Activated CD4-positive, alpha-beta T cell treated with anti-CD3 and anti-CD28 coated beads, Interleukin-2, amount 50 U/mL, for 4 hours (primary cell): ENCODE measurements at regions not wholly inside any gene's neighbourhood (a gene's known extent, or its start where the extent isn't known, plus 50 kb on each side); places are given as distances from the start of the nearest gene placed in this dataset.

Experiments used
- DNase-seq, 2 experiments: peaks; one replicate each; pipeline ENCODE4 v3.0.0-alpha.2; 2020

DNA sequence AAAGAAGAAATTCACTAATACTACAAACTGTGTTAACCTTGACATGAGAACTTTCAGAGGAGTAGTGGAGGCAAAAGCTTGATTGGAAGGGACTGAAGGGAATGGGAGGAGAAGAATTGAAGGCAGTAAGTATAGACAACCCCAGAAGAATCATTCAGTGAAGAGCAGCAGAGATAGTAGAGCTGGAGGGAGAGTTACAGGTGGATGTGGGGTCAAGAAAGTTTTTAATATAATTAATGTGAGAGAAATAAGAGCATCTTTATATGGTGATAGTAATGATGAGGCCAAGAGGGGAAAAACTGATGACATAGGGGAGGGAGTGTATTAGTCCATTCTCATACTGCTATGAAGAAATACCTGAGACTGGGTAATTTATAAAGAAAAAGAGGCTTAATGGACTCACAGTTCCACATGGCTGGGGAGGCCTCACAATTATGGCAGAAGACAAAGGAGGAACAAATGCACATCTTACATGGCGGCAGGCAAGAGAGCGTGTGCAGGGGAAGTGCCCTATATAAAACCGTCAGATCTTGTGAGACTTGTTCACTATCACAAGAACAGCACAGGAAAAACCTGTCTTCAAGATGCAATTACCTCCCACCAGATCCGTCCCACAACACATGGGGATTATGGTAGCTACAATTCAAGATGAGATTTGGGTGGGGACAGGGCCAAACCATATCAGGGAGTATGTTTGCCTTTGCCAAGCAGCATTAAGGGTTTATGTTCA lies 88.3 kb upstream of the PIK3CG start:
- no peak for DNase-seq

DNA sequence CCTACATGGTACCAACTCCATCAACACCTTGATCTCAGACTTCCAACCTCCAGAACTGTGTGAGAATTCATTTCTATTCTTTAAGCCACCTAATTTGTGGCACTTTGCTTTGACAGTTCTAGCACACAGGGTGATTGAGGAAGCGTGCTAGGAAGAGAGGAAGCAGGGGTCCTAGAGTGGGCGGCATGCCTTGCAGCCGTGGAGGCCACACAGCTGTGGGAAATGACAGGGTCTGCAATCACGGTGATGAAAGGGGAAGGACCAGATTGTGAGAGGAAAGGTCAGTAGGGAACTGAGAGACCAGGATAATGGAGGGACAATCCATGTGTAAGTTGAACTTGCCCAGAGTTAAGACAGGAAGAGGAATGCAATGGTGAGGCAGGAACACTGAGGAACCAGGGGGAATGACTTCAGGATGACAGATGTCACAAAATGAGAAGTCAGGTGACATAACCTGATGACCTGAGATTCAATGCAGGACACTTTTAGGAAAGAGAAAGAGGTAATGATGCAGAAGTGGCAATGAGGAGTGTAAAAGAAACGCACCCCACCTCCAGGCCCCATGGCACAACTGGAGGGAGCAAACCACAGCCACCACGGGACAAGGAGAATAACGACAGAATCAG lies 87.3 kb upstream of the PIK3CG start:
- no peak for DNase-seq

DNA sequence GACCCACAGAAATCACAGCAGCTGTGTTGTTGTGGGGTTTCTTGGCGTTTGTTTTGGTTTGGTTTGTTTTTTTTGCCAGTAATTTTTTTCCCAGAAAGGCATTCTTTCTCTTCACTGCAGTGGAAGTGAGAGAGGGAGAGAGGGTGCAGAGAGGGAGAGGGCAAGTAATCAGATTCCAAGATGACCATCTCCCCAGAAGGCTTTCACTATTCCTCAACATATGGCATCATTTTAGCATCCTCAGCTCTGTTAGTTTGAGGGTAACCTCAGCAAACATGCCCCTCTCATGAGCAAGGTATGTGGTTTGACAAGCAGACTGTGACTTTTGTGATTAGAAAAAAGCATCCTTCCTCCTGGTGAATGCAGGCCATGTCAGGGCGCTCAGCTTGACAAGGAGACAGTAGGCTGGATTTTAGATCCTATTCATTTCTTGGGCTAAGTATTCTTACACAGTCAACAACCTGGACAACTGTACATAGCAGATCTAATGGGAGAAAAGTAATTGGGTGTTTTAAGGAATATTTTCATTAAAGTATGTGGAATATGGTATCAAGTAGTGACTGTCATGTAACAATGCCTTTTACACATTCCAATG lies 86.3 kb upstream of the PIK3CG start:
- no peak for DNase-seq

DNA sequence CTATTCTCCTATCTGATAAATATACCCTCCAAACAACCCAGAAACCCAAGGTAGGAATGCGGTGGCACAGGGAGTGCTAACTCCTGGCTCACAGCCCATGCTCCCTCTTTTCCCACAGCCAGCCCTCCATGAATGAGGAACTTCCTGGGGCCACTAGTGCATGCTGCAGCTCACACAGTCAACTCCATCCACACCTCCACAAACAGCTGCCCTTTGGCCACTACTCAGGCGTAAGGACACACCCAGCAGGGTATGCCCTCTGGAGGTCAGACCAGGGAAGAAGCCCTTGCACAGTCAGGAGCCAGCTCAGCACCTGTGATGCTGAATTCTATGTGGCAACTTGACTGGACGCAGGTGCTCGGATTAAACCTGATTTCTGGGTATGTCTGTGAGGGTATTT lies 85.2 kb upstream of the PIK3CG start:
- no peak for DNase-seq

DNA sequence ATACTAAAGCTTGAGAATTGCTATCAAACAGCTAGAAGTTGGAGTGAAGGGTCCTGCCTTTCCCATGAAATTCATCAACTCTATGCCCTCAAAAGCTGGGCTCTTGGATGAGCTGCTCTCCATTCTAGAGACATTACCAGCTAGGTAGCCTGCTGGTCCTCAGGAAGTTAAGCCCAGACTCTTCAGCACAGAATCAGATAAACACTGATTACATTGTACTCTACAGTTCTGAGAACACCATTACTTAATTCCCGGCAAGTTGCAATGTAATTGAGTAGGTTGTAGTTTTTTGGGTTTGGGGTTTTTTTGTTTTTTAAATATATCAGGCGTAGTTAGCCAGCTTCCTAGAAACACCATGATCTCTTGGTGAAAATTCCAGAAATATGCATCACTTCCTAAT lies 84.1 kb upstream of the PIK3CG start:
- DNase-seq = no peak

DNA sequence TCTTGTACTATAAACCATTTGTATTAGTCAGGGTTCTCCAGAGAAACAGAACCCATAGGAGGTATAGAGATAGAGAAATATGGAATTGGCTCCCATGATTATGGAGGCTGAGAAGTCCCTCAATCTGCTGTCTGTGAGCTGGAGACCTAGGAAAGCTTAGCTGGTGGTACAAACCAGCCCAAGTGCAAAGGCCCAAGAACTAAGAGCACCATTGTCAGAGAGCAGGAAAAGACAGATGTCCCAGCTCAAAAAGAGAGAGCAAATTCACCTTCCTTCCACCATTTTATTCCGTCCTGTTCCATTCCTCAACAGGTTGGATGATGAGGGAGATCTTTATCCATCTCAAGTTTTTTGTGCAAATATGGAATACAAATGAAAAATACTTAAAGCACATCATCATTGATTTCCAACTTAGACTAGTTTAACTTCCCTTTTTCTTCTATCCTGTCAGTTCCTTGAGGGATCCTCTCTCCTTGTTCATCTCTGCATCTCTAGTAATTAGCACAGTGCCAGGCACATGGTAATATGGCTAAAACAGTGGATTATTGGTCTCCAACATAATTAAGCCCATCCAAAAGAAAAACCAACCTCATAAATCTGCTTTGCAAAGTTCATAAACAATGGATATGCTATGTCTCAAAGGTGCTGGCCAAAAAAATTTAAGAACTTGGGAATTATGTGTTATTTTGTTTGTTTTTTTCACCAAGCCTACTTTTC lies 83.1 kb upstream of the PIK3CG start:
- DNase-seq = no peak

DNA sequence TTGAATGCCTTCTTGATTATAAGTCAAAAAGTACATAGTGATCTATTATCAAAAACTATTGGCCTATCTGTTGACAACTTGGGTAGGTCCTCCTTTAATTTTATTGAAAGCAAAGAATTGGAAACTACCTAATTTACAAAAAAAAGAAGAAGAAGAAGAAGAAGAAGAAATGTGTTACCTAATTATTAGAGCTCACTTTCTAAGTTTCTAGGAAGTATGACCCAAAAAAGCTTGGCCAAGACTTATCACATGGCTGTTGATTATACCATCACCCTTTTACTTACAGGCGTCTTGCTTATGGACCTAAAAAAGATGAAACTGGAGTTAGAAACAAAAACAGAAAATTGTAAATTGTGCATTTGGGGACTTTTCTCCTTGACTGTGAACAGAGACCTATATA lies 81.8 kb upstream of the PIK3CG start:
- DNase-seq = no peak

DNA sequence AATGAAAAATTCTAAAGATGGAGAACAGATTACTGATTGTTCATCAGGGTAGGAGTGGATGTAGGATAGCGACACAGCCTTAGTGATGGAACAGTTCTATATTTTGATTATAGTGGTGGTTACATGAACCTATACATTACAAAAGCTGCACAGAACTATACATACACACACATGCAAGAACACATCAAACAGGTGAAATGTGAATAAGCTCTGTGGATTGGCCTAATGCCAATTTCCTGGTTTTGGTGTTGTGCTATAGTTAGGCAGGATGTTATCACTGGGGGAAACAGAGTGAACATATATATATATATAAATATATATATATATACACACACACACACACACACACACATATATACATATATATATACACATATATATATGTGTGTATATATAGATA lies 76.4 kb upstream of the PIK3CG start:
- no peak for DNase-seq

DNA sequence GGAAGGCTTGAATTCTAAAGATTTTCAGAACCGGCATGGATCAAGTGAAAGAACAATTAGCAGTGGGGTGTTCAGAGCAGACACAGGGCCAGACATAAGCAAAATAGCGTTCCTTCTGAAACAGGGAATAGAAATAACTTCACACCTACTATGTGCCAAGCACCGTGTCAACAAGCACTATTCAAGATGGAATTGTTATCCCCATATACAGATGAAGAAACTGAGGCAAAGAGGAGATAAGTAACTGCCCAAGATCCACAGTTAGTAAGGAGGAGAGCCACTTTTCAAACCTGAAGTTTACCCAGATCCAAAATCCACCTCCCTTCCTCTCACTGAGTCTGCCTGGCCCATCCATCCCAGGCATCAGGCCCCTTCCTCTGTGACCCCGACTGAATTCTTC lies 73.6 kb upstream of the PIK3CG start:
- no peak for DNase-seq

DNA sequence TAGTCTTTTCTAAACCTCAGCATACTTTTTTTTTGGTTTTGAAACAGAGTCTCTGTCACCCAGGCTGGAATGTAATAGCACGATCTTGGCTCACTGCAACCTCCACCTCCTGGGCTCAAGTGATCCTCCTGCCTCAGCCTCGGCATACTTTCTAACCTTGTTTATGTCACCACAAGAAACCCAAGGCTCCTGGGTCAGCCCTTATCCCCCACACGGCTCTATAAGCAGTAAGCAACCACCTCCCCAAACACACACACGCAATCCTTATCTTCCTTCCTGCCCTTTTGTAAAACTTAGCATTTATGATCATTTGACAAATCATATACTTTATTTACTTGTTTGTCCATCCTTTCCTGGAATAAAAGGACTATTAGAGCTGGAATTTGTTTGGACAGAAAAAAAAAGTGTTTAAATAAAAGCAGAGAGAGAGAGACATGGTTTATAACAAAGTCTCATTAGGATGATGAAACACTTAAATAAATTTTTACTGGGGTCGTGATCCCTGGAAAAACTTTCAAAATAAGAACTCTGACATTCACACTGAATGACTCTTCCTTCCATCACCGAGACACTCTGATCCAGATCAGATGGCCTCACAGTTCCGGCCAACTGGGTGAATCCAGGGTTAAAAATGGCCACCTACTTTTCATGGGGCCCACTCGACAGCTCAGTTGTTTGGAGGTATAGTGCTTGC lies 72.7 kb upstream of the PIK3CG start:
- DNase-seq = no peak

DNA sequence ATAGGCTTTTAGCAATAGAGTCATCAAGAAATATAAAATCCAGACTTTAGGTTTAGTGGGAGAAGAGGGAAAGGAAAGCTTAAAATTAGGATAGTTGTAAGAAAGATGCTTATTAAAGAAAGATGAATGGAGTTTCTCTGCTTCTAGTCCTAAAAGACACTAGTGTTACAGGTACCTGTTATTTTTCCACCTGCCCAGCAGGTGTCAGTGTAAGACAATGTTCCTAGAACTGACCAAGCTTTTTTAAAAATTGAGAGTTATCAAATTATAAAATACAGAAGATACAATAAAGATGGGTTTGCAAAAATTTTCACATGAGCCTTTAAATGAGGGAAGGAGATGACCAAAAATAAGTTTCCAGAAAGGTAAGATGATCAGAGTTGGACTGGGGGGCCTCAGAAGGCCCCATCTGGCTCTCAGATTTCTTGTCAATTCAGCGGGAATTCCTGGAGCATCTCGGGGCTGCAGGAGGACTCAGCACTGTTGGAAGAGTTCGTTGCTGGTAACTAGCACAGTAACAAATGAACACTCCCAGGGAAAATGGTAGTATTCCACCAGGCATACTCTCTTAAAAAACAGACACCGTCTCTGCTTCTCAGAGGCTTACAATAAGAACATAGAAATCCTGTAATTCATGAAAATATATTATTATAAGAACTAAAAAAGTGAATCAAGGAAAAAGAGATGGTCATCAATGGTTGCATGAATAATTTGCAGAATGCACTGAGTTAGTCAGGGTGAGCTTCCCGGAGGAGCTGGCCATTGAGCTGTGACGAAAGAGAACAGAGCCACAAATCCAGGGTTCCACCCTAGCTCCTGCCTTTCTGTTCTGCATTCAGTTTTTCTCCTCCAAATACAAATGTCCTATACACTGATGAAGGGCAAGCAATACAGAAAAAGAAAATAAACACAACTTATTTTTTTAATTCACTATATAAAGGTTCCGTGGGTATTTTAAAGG lies 71.8 kb upstream of the PIK3CG start:
- DNase-seq = peak; percentile 9 to 14

DNA sequence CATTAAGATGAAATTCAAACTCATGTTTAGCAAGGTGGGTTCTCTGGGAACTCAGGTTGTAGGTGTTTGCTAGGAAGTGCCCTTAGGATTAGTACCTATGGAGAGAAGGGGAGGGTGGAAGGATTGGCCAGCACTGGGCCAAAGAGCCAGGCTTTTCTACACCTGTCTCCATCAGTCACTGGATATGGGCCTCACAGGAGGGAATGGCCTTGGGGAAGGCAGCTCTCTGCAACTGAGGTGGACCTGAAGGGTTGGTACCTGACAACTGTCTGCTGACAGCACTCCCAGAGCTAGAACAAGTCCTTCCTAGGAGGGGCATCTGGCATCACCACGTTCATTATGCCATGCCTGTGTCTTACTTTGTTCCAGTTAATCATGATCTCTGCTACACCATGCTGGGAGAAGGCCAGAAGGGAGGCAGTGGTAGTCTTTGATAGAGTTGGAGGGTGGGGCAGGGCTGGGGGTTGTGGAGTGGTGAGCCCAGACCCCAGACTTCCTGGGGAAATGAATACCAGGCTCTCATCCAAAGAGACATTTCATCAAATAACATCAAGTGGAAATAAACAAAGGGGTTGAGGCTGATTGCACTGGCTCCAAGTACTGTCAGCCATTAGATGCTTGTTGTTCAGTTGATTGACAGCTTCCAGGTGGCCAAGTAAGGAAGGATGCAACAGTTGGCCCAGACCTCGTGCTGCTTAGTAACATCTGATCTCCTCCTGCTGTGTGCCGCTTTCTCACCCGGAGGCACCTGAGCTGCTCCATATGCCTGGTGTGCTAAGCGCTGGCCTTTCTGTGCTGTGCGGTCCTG lies 70.6 kb upstream of the PIK3CG start:
- DNase-seq = no peak

DNA sequence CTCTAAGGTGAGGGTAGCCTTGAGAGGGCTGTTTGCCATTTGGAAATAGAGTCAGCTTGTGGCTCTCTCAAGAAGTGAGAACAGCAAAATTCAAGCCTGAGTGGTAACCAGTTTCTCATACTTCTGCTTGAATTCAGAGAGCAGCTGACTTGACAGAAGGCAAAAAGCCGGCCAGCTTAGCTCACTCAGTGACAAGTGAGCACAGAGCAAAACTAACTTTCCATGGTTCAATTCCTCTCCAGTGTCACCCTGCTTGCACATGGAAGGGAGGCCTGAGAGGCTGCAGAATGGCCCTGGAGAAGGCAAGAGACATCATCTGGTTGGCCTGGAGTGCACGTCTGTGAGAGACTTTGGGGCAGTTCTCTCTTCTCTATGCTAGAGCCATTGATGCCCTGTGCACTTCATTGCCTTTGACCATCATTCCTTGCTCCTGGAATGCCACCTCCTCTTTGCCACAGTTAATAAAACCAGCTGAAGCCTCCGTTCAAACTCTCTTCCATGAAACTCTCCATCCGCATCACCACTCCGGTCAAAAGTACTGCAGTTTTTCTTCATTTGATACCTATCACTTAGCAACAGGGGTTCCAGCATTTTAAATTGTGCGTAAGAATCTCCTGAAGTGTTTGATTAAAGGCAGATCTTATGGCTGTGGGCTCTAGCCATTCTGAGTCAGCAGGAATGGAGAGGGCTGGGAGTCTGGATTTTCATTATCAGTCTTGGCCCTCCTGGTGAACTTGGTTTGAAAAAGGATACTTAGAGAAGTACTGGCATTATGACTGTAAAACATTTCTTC lies 69.8 kb upstream of the PIK3CG start:
- no peak for DNase-seq

DNA sequence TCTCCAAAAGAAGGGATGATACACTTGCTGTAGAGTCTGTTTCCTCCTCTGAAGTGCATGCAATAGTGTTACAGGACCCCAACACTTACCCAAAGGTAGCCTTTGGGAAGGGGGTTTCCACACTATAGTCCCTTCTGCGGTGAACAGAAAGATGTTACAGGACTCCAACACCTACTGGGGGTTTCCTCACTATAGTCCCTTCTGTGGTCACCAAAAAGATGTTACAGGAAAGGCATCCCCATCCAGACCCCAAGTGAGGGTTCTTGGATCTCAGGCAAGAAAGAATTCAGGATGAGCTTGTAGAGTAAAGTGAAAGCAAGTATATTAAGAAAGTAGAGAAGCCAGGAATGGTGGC lies 69.2 kb upstream of the PIK3CG start:
- DNase-seq = no peak

DNA sequence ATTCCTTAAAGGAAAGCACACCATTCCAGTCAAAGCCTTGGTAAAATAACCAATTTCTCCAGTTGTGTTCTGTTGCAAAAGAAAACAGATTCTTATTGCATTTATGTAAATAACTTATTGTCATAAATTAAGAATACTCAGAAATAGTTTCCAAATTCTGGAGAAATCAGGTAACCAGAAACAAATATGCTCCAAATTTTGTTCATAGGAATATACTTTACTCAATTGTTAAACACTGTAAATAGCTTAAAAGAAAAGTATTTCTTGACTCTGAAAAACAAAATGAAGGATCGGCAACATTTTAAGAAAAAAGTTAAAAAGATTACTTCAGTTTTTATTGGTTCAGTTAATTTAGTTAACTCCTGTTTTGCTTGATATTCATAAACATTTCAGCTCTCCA lies 67.1 kb upstream of the PIK3CG start:
- DNase-seq = no peak

DNA sequence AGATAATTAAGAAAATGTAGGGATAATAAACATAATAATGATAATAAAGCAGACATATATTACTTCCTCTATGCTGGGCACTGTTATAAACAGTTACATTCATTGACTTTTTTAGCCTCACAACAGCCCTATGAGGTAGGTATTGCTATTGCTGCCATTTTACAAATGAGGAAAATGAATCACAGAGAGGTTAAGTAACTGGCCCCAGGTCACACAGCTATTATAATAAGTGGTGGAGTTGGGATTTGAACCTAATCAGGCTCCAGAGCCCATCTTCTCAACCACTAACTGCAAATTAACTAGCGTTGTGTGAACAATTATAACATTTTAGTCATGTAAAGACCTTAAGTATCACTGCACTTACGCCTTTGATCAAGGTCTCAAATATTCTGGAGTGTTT lies 62.5 kb upstream of the PIK3CG start:
- DNase-seq = no peak

DNA sequence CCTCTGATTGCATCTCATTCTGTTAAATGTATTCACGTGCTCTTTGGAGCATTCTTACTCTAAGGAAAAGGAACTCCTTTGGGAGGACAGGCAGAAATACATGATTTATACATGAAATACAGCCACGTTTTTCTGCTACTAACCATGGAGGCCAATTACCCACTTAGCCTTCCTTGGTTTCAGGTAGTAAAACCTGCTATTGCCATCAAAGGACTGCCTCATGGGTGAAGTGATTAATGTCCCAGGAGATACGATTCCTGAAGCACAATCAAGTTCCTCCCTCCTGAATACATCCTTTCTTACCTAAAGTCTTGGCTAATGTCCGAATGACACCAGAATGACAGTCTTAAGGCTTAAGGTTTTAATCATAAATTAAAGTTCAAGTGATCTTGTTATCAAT lies 58.5 kb upstream of the PIK3CG start:
- DNase-seq = no peak

DNA sequence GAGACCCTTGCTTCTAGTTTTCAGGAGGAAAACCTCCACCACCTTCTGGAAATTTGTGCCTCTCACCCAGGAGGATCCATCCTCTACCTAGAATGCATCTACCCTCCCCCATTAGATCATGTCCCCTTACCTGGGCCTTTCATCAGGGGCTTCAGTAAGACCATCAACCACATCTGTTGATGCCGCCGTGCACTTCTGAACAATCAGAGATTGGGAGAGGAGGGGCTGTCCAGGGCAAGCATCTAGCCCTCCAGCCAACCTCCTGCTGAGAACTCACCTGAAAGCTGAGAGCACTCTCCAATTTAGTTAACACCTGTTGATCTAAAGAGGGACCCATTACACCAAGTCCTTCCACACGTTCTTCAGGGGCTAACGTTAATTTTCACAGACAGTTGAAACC lies 57.6 kb upstream of the PIK3CG start:
- DNase-seq = no peak

DNA sequence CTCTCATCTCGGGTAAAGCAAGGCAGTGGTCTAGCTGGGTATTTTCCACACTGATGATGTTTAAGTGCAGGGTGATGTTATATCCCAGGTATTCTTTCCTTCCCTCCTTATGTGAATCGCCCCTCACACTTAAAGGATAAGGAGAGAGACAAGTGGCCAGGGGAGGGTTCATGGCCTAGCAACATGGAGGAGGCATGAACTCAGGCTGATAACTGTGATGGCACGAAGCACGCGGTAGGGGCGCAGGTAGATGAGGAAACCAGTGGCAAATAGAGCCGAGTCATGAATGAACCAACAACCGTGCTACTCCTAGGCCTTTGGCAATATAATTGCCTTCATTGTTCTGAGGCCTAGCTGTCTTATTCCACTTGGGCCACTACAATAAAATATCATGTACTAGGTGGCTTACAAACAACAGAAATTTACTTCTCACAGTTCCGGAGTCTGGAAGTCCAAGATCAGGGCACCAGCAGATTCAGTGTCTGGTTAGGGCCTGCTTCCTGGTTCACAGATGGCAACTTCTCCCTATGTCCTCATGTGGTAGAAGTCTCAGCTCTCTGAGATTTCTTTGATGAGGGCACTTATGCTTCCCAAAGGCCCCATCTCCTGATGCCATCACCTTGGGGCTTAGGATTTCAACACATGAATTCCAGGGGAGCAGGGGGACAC lies 56.0 kb upstream of the PIK3CG start:
- DNase-seq = no peak

DNA sequence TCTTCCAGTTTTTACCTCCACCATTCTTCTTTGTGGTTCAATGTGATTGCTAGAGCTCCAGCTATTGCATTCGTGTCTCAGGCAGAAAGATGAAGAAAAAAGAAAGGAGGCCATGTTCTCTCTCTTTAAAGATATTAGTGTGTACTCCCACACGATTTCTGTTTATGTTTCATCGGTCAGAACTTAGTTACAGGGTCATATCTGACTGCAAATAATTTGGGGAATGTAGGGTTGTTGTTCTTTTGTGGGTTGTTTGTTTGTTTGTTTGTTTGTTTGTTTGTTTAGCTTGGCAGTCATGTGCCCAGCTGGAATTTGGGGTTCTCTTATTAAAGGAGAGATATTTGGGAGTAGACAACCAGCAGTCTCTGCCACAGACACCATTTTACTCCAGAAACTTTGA lies 53.6 kb upstream of the PIK3CG start:
- DNase-seq = no peak
